ENCODE measurements at regions not wholly inside any gene's neighbourhood (a gene's known extent, or its start where the extent isn't known, plus 50 kb on each side); places are given as distances from the start of the nearest gene placed in this dataset.

GRCh38 chr5:61669531-61669930, 337.5 kb downstream of the ZSWIM6 start:
- WGBS, result 86% methylated on average over 3 of the region's 3 CpGs
- Histone ChIP-seq H3K36me3 (ENCODE audit: control insufficient read depth in 4 of 4, insufficient read depth in 3 of 4, low read depth in 1 of 4, low read length in 3 of 4) (no peaks in the 10 kb centered on the region), H3K9me3 (ENCODE audit: control insufficient read depth in 4 of 4, low read length in 3 of 4) (no peaks in the 10 kb centered on the region), H3K4me3 (ENCODE audit: low read depth in 1 of 3, low read length in 3 of 3) (no peak overlapping the region), H3K9ac (ENCODE audit: low read depth in 1 of 2, low read length in 2 of 2) (no peak overlapping the region), H3K27ac (ENCODE audit: low read depth in 1 of 2, low read length in 2 of 2) (no peak overlapping the region), H3K4me1 (ENCODE audit: control insufficient read depth in 4 of 4, insufficient read depth in 4 of 4, low read length in 3 of 4) (peaks cover 4 to 17% (median 12%) of the 10 kb centered on the region in 4 donors), H3K27me3 (ENCODE audit: control insufficient read depth in 4 of 4, insufficient read depth in 4 of 4, low read length in 3 of 4) (no peaks in the 10 kb centered on the region)
- no peak for DNase-seq (ENCODE audit: low spot score)
- no peak for TF ChIP-seq EGR1 (IDR thresholded peaks at IDR 0.05; ENCODE audit: low read depth in 2 of 2)
- no peak for TF ChIP-seq FOXA1 (IDR thresholded peaks at IDR 0.05)
- TF ChIP-seq RAD21 (IDR thresholded peaks at IDR 0.05), result no peak
- no peak for TF ChIP-seq FOXA2 (IDR thresholded peaks at IDR 0.05)
- no peak for TF ChIP-seq NR2F2 (IDR thresholded peaks at IDR 0.05)
- TF ChIP-seq REST (IDR thresholded peaks at IDR 0.05), result no peak
- no peak for TF ChIP-seq GABPA (IDR thresholded peaks at IDR 0.05 in 1 of 2, conservative IDR thresholded peaks at IDR 0.05 in 1 of 2)
- no peak for TF ChIP-seq ZBTB33 (IDR thresholded peaks at IDR 0.05)
- TF ChIP-seq TAF1 (conservative IDR thresholded peaks at IDR 0.05), result no peak
- no peak for TF ChIP-seq CTCF (IDR thresholded peaks at IDR 0.05; ENCODE audit: low read depth, low read length, missing input control)
- TF ChIP-seq RXRA (IDR thresholded peaks at IDR 0.05), result no peak
- TF ChIP-seq JUND (IDR thresholded peaks at IDR 0.05), result no peak
- no peak for TF ChIP-seq ATF3 (IDR thresholded peaks at IDR 0.05)
- TF ChIP-seq HNF4G (IDR thresholded peaks at IDR 0.05), result no peak
- TF ChIP-seq SP1 (IDR thresholded peaks at IDR 0.05), result no peak
- no peak for TF ChIP-seq YY1 (IDR thresholded peaks at IDR 0.05)
- TF ChIP-seq HNF4A (conservative IDR thresholded peaks at IDR 0.05), result no peak

- no peak for DNase-seq (ENCODE audit: low spot score)
- TF ChIP-seq REST (IDR thresholded peaks at IDR 0.05) (no peak), ZBTB33 (IDR thresholded peaks at IDR 0.05) (no peak)
- Histone ChIP-seq H3K4me3 (ENCODE audit: low read depth in 1 of 3, low read length in 3 of 3) (no peak overlapping the region), H3K9ac (ENCODE audit: low read depth in 1 of 2, low read length in 2 of 2) (no peak overlapping the region), H3K4me1 (ENCODE audit: control insufficient read depth in 4 of 4, insufficient read depth in 4 of 4, low read length in 3 of 4) (peaks cover 4 to 17% (median 12%) of the 10 kb centered on the region in 4 donors), H3K36me3 (ENCODE audit: control insufficient read depth in 4 of 4, insufficient read depth in 3 of 4, low read depth in 1 of 4, low read length in 3 of 4) (no peaks in the 10 kb centered on the region), H3K27ac (ENCODE audit: low read depth in 1 of 2, low read length in 2 of 2) (no peak overlapping the region), H3K27me3 (ENCODE audit: control insufficient read depth in 4 of 4, insufficient read depth in 4 of 4, low read length in 3 of 4) (no peaks in the 10 kb centered on the region), H3K9me3 (ENCODE audit: control insufficient read depth in 4 of 4, low read length in 3 of 4) (no peaks in the 10 kb centered on the region)
- WGBS, result 92% methylated on average over 4 of the region's 4 CpGs
Measured at GRCh38 chr5:61670941-61671340, 338.9 kb downstream of the ZSWIM6 start.
